DOHH2 (cell line): ENCODE measurements at regions not wholly inside any gene's neighbourhood (a gene's known extent, or its start where the extent isn't known, plus 50 kb on each side); places are given as distances from the start of the nearest gene placed in this dataset.

Source experiments
- H3F3A ChIP-seq: fragments of 200-600 bp; sonication (generic), shearing (Covaris generic); 2 replicates; pipeline ENCODE4 v1.6.0; 2016; ENCODE audit warnings: antibody characterized with exemption, mild to moderate bottlenecking; ENCODE audit not compliant: control insufficient read depth, insufficient read depth
- H3K27ac ChIP-seq: fragments of 200-600 bp; sonication (generic); 2 replicates; pipeline ENCODE4 v1.5.1; 2014; ENCODE audit warnings: low read depth, mild to moderate bottlenecking, low read length, moderate library complexity
- H3K27me3 ChIP-seq: fragments of 200-600 bp; sonication (generic); 2 replicates; pipeline ENCODE4 v1.6.1; 2014; ENCODE audit warnings: mild to moderate bottlenecking, low read length, mixed read lengths; ENCODE audit not compliant: control insufficient read depth
- H3K36me3 ChIP-seq: fragments of 200-600 bp; sonication (generic); 2 replicates; pipeline ENCODE4 v1.6.1; 2014; ENCODE audit warnings: mild to moderate bottlenecking, low read length, moderate library complexity, mixed read lengths; ENCODE audit not compliant: control insufficient read depth
- H3K4me1 ChIP-seq: fragments of 200-600 bp; sonication (generic); 2 replicates; pipeline ENCODE4 v1.6.1; 2014; ENCODE audit warnings: mild to moderate bottlenecking, low read length, mixed read lengths; ENCODE audit not compliant: control insufficient read depth
- H3K4me2 ChIP-seq: fragments of 200-600 bp; sonication (generic); 2 replicates; pipeline ENCODE4 v1.6.0; 2014; ENCODE audit warnings: mild to moderate bottlenecking, low read length, moderate library complexity
- H3K4me3 ChIP-seq: fragments of 200-600 bp; sonication (generic); 2 replicates; pipeline ENCODE4 v1.5.1; 2014; ENCODE audit warnings: mild to moderate bottlenecking, low read length, mixed read lengths
- H3K79me2 ChIP-seq: fragments of 200-600 bp; sonication (generic); 2 replicates; pipeline ENCODE4 v1.6.1; 2014; ENCODE audit warnings: mild to moderate bottlenecking, low read length, mixed read lengths; ENCODE audit not compliant: control insufficient read depth
- H3K9me2 ChIP-seq: fragments of 200-600 bp; sonication (generic); replicated peaks from 2 replicates; pipeline ENCODE4 v1.6.1; 2014; ENCODE audit warnings: mild to moderate bottlenecking, low read length, mixed read lengths; ENCODE audit not compliant: control insufficient read depth
- H3K9me3 ChIP-seq: fragments of 200-600 bp; sonication (generic); 2 replicates; pipeline ENCODE4 v1.6.1; 2014; ENCODE audit warnings: antibody characterized with exemption, low read length, mixed read lengths; ENCODE audit not compliant: control insufficient read depth, insufficient read depth
- H4K20me1 ChIP-seq: fragments of 200-600 bp; sonication (generic); 2 replicates; pipeline ENCODE4 v1.6.0; 2014; ENCODE audit warnings: low read depth, mild to moderate bottlenecking, antibody characterized with exemption, low read length, moderate library complexity; ENCODE audit not compliant: control insufficient read depth, insufficient read depth
- CTCF ChIP-seq: fragments of 200-600 bp; sonication (generic); IDR thresholded peaks from one replicate; pipeline ENCODE4 v1.5.1; 2014; ENCODE audit warnings: antibody characterized with exemption, mild to moderate bottlenecking, low read depth, low read length; ENCODE audit not compliant: poor library complexity, severe bottlenecking
- EZH2phosphoT487 ChIP-seq: fragments of 200-600 bp; sonication (generic); IDR thresholded peaks from 2 replicates; pipeline ENCODE4 v1.6.1; 2017; ENCODE audit warnings: borderline replicate concordance, mild to moderate bottlenecking, antibody characterized with exemption, low read length, moderate library complexity, mixed read lengths

DNA sequence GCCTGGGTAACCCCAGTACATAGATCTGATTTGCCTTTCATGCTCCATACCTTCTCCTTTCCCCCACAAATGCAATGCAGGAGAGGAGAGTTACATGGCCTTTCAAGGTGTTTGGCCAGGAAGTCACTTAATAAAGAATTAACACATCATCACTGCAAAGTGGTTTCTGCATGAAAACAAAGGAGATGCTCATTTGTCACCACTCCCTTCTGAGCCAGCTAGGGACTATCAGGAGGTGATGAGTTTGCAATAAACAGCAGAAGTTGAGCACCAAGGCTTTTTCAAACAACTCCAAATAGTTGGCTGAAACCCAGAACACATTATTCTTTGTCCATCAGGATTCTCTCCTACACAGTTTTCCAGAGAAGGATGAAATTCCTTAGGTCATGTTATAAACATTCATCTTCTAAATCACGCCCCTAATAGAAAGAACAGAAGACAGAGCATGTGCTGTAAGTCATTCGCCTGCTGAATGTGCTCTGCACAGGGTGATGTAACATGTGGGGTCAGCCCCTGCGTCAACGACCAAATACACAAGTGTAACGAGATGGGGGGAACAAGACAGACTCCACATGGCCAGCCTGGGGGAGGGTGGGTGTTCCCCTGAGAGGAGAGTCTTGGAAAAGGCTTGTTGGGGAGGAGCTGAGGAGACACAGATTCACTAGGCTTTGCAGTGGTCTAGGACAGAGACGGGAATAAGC is 87.3 kb upstream of the RMDN2 start:
- H3K9me2 ChIP-seq: no peaks in the 10 kb centered on the region
- no peaks in the 10 kb centered on the region for H3K79me2 ChIP-seq
- H3K4me2 ChIP-seq: no peak overlapping the region

GRCh38 chr2:37838541-37839167 is 86.4 kb upstream of the RMDN2 start:
- no peaks in the 10 kb centered on the region for H4K20me1 ChIP-seq
- H3K4me3 ChIP-seq: no peak overlapping the region
- TF ChIP-seq CTCF (no peak), EZH2phosphoT487 (no peak)
- no peak overlapping the region for H3K27ac ChIP-seq
- H3K27me3 ChIP-seq: peaks cover 4% of the 10 kb centered on the region
- no peaks in the 10 kb centered on the region for H3K4me1 ChIP-seq
- H3K4me2 ChIP-seq: no peak overlapping the region
- no peaks in the 10 kb centered on the region for H3K9me2 ChIP-seq
- H3F3A ChIP-seq: no peaks in the 10 kb centered on the region
- no peaks in the 10 kb centered on the region for H3K79me2 ChIP-seq
- no peaks in the 10 kb centered on the region for H3K9me3 ChIP-seq
- H3K36me3 ChIP-seq: no peaks in the 10 kb centered on the region

More for the DNA sequence above, 87.3 kb upstream of the RMDN2 start:
- no peaks in the 10 kb centered on the region for H3K36me3 ChIP-seq
- no peaks in the 10 kb centered on the region for H4K20me1 ChIP-seq
- H3K4me3 ChIP-seq: no peak overlapping the region
- no peaks in the 10 kb centered on the region for H3K9me3 ChIP-seq
- peaks cover under 1% of the 10 kb centered on the region for H3K27me3 ChIP-seq
- H3F3A ChIP-seq: no peaks in the 10 kb centered on the region
- H3K27ac ChIP-seq: no peak overlapping the region
- TF ChIP-seq CTCF (no peak), EZH2phosphoT487 (no peak)
- no peaks in the 10 kb centered on the region for H3K4me1 ChIP-seq

- Histone ChIP-seq H3K36me3 (no peaks in the 10 kb centered on the region), H3K9me2 (no peaks in the 10 kb centered on the region), H3F3A (no peaks in the 10 kb centered on the region), H3K79me2 (no peaks in the 10 kb centered on the region), H3K9me3 (no peaks in the 10 kb centered on the region), H3K4me1 (no peaks in the 10 kb centered on the region), H3K4me2 (no peak overlapping the region), H3K27ac (no peak overlapping the region), H4K20me1 (no peaks in the 10 kb centered on the region), H3K27me3 (peaks cover 14% of the 10 kb centered on the region), H3K4me3 (no peak overlapping the region)
- TF ChIP-seq EZH2phosphoT487: no peak
- no peak for TF ChIP-seq CTCF
These were observed 85.1 kb upstream of the RMDN2 start for GRCh38 chr2:37839991-37840390.
